ENCODE measurements at regions not wholly inside any gene's neighbourhood (a gene's known extent, or its start where the extent isn't known, plus 50 kb on each side); places are given as distances from the start of the nearest gene placed in this dataset.
A peak's percentile ranks its signal among the peaks of the same experiment; 100 is the strongest.
"Not testable (repeated sequence)": the region's sequence is repeated elsewhere in the genome, so short reads cannot be mapped to it uniquely, and the experiment has no call there.

- DNase-seq = no peak
Observed at GRCh38 chr12:70069221-70070105, 173.8 kb upstream of the CNOT2 start.

- no peak for DNase-seq
Observed at GRCh38 chr12:70070494-70071007, 172.7 kb upstream of the CNOT2 start.

DNA sequence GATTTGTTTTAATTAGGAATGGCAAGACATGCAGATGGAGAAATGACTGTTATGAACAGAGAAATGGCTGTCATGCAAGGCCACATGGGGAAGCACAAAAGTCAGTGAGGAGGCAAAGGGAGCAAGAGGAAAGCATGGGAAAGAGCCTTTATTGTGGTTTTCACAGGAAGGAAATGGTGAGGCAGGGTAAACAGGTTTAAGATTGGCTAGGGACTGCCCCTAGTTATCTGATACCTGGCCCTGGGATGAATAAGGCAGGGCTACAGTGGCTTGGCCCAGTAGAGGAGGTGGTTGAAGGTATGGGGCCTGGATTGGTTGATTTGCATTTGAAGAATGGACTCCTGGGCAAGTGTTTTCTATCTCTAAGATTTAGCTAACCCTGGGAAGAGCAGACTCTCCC lies 168.7 kb upstream of the CNOT2 start:
- DNase-seq = no peak

- DNase-seq = no peak
Observed at GRCh38 chr12:70077441-70077840, 165.8 kb upstream of the CNOT2 start.

GRCh38 chr12:70078161-70078560 lies 165.1 kb upstream of the CNOT2 start:
- no peak for DNase-seq

- no peak for DNase-seq
Observed at GRCh38 chr12:70080566-70080965, 162.7 kb upstream of the CNOT2 start.

GRCh38 chr12:70082997-70083676 lies 160.1 kb upstream of the CNOT2 start:
- DNase-seq = no peak

GRCh38 chr12:70083677-70084020 lies 159.6 kb upstream of the CNOT2 start:
- DNase-seq = no peak

- DNase-seq = not testable (repeated sequence)
Observed at GRCh38 chr12:70086372-70086771, 156.9 kb upstream of the CNOT2 start.

- no peak for DNase-seq
Observed at GRCh38 chr12:70091021-70091521, 152.2 kb upstream of the CNOT2 start.

- no peak for DNase-seq
Observed at GRCh38 chr12:70094467-70094866, 148.8 kb upstream of the CNOT2 start.

DNA sequence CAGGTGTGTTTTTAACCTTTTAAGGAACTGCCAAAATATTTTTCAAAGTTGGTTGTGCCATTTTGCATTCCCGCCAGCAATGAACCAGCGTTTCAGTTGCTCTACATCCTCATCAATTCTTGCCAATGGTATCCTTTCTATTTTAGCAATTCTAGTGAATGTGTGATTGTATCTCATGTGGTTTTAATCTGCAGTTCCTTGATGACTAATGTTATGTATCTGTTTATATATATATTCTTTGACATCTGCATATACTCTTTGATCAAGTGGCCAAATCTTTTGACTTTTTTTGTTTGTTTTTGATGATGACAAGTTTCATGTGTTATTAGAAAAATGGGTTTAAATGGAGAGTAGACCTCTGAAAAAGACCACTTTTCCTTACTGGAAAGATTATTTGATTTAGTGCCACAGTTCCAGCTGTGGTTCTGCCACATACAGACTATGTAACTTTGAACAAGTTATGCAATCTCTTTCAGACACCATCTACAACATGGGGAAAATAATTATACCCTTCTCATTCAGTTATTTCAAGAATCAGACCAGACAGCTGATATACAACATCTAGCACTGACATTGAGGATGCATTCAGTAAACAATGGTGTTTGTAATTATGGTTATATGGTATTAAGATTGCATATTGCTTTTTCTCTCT lies 146.3 kb upstream of the CNOT2 start:
- DNase-seq = no peak

DNA sequence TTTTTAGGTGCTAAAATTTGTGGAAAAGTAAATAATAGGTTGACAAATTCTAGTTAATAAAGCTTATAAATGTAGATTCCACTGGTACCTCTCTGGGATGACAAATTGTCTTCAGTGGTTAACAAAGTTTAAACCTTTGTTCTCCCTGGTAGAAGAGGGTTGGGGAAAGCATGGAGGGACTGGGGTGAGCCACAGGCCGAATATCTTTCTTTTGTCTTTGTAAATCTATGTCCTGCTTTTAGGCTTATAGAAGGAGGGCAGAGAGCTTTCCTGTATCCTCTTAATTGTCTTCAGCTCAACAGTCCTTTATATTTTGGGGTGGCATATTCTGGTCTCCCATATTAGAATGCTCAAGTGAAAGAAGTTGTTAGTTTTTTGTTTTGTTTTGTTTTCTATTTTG lies 142.2 kb upstream of the CNOT2 start:
- no peak for DNase-seq

DNA sequence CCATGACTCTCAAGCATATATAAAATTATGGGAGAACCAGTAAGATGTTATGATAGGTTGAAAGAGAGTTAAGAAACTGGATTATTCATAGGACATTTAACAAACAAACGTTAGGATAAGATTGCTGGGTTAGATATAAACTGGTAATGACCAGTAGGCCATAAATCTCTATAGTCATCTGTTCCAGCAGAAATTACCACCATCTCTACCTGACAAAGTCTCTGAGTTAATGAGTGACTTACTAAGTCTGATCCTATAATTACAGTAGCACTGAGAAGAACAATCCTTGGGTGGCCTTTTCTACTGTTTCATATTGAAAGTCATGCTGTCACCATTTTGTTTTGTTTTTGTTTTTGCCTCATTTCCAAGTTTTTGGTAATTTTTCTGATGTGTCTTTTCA lies 136.9 kb upstream of the CNOT2 start:
- no peak for DNase-seq

DNA sequence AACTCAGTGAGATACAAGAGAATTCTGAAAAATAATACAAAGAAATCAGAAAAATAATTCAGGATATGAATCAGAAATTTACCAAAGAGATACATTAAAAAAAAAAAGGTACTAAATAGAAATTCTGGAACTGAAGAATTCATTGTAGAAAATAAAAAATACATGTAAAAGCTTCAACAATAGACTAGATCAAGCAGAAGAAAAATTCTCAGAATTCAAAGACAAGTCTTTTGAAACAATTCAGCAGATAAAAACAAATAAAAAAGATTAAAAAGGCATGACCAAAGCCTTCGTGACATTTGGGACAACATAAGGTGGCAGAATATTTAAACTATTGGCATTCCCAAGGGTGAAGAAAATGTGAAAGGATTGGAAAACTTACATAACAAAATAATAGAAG lies 133.1 kb upstream of the CNOT2 start:
- no peak for DNase-seq

- DNase-seq = no peak
Observed at GRCh38 chr12:70117670-70118069, 125.6 kb upstream of the CNOT2 start.

GRCh38 chr12:70120970-70121369 lies 122.3 kb upstream of the CNOT2 start:
- no peak for DNase-seq

GRCh38 chr12:70121562-70121961 lies 121.7 kb upstream of the CNOT2 start:
- DNase-seq = no peak

- peak in 1 of 51 donors; percentile 0 for DNase-seq
Observed at GRCh38 chr12:70122804-70123203, 120.4 kb upstream of the CNOT2 start.

- no peak for DNase-seq
Observed at GRCh38 chr12:70149013-70149412, 94.2 kb upstream of the CNOT2 start.

DNA sequence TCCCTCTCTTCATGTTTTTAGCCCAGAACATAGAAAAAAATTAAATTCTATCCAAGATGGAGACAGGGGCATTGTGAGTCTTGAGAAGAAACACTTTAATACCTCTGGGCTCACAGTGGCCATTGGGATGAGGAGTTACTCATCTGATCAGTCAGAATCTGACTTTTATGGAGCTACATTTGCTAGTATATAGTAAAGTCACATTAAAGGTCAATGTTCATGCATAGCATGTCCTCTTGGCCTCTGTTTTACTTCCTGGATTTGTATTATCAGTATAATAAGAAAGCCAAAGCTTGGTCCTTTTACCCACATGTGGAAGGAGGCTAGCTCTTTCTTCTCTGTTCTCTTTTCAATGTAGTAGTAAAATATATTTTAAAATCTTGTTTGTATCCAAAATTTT lies 93.6 kb upstream of the CNOT2 start:
- DNase-seq = no peak

DNA sequence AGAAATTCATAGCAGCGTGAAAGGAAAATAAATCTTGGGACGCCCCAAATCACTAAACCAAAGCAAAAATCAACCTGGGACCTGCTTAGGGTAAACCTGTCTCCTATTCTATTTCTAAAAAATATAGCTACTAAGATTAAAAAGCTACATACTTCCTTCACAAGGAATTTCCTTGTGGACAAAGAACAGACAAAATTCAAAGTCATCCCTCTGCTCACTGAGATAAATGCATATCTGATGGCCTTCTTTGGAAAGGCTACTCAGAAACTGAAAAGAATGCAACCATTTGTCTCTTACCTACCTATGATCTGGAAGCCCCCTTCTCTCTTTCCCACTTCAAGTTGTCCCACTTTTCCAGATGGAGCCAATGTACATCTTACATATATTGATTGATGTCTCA lies 93.0 kb upstream of the CNOT2 start:
- no peak for DNase-seq
